DMS79 treated with DMSO at 0.1 percent for 48 hours (cell line): ENCODE measurements at regions not wholly inside any gene's neighbourhood (a gene's known extent, or its start where the extent isn't known, plus 50 kb on each side); places are given as distances from the start of the nearest gene placed in this dataset.

Experiments
- DNase-seq: peaks from one replicate; lab custom pipeline; 2025; lab: John Stamatoyannopoulos, UW

DNA sequence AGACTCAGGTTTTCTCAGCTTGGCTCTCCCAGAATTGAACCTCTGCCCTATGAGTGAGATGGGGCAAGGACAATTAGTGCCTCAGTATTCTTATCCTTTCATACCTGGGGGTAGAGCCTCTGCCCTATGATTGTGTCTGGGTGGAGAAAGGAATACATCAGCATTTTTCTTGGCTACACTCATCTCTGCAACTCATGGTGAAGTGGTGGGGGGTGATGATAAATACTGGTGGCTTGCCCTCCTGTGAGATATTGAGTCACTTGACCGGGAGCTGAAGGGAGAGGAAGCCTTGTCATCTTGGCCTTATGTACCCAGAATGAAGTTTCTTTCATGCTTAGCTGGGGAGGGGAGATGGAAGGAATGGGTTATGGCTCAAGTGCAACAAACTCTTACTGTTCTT is 71.3 kb upstream of the ENOX2 start:
- no peak for DNase-seq

- DNase-seq = peak; percentile 11
These were observed 72.9 kb upstream of the ENOX2 start for GRCh38 chrX:130975947-130976346.

GRCh38 chrX:130981836-130982235 is 76.3 kb upstream of the ARHGAP36 start:
- no peak for DNase-seq

DNA sequence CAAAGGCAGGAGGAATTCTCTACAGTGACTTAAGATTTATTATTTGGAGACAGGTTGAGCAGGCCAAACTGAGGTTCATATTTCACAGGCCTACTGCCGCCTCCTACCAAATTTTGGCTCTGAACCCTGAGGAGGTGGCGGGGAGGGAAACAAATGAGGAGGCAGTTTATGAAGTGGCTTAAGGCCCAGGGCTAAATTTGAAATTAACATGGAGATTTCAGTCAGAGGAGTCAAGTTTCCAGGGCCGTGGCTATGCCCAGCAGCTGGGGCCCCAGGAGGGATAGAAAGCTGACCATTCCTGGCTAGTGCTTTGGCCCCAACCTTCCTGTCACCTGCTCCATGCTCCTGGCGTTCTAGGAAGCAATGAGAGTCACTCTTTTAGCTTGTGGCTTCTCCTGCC is 73.4 kb upstream of the ARHGAP36 start:
- DNase-seq = no peak

GRCh38 chrX:130987241-130987640 is 70.9 kb upstream of the ARHGAP36 start:
- DNase-seq = no peak

GRCh38 chrX:130990723-130991122 is 67.4 kb upstream of the ARHGAP36 start:
- DNase-seq = no peak

DNA sequence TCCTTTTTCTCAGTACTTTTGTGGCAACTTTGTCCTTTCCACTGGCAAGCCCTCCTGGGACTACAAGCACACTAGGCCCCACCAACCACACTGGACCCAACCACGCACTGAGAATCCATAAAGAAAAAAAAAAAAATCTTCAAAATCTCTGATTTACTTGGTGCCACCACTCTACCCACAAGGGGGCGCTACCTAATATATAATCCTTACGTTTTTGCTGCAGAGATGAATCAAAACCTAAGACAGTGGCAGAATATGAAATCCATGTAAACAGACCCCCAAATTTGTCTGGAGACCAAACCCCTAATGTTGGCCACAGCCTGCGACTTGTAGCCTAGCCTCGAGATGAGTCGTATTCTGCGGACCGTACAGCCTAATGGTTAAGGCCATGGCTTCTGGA is 63.5 kb upstream of the ARHGAP36 start:
- DNase-seq = no peak

DNA sequence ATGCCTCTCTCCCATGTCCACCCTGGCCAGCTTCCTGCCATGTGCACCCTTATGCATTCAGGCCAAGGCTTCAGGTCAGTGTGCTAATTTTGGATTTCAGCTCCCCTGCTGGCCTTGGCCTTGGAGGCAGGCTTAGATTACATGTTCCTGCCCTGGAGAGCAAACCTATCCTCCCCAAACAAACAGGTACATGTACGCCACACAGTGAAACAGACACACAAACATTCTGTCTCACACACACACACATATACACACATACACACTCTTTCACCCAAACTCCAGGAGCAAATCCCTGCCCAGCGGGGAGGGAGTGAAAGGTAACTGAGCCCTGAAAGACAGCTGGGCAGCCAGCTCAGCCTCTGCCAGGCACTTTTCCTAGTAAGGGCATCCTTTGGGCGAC is 62.7 kb upstream of the ARHGAP36 start:
- DNase-seq = no peak

GRCh38 chrX:130997314-130997713 is 60.8 kb upstream of the ARHGAP36 start:
- no peak for DNase-seq

DNA sequence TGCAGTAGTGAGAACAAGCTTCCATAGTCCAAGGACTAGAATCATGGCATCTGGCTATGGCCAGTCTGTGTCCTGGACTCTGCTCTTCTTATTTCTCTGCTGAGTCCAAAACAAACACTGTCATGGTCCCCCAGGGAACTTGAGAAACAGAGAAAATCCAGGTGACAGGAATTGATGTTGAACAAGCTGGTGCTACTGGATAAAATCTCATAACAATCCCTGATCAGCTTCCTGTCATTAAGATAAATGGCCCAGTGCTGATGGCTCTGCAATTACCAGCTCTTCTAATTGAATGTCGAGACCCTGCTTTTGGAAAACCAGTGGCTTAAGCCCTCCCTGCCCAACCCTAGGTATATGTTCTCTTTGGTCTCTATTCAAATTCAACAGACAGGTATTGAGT is 58.8 kb upstream of the ARHGAP36 start:
- no peak for DNase-seq
